ENCODE measurements at regions not wholly inside any gene's neighbourhood (a gene's known extent, or its start where the extent isn't known, plus 50 kb on each side); places are given as distances from the start of the nearest gene placed in this dataset.
"Not testable (repeated sequence)": the region's sequence is repeated elsewhere in the genome, so short reads cannot be mapped to it uniquely, and the experiment has no call there.

DNA sequence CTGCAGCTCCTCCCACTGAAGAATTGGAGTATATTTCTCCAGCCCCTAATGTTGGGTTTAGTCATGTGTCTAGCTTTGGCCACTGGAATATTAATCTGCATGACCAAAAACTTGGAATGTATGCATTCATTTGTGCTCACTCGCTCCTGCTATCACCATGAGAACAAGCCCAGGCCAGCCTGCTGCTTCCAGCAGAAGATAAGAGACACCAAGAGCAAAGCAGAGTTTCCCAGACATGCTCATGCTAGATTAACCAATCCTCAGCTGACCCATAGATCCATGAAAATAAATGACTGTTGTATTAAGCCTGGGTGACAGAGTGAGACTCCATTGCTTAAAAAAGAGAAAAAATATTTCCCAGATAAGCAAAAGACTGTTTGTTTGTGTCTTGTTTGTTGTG is 119.6 kb downstream of the ALG1L2 start:
- TF ChIP-seq, protein P1, sequence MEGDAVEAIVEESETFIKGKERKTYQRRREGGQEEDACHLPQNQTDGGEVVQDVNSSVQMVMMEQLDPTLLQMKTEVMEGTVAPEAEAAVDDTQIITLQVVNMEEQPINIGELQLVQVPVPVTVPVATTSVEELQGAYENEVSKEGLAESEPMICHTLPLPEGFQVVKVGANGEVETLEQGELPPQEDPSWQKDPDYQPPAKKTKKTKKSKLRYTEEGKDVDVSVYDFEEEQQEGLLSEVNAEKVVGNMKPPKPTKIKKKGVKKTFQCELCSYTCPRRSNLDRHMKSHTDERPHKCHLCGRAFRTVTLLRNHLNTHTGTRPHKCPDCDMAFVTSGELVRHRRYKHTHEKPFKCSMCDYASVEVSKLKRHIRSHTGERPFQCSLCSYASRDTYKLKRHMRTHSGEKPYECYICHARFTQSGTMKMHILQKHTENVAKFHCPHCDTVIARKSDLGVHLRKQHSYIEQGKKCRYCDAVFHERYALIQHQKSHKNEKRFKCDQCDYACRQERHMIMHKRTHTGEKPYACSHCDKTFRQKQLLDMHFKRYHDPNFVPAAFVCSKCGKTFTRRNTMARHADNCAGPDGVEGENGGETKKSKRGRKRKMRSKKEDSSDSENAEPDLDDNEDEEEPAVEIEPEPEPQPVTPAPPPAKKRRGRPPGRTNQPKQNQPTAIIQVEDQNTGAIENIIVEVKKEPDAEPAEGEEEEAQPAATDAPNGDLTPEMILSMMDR (IDR thresholded peaks at IDR 0.05) = not testable (repeated sequence)
- not testable (repeated sequence) for TF ChIP-seq POLR2A, POLR2AphosphoS5 (IDR thresholded peaks at IDR 0.05)

All from breast epithelium (tissue), 3 donors.